ENCODE measurements at regions not wholly inside any gene's neighbourhood (a gene's known extent, or its start where the extent isn't known, plus 50 kb on each side); places are given as distances from the start of the nearest gene placed in this dataset.

DNA sequence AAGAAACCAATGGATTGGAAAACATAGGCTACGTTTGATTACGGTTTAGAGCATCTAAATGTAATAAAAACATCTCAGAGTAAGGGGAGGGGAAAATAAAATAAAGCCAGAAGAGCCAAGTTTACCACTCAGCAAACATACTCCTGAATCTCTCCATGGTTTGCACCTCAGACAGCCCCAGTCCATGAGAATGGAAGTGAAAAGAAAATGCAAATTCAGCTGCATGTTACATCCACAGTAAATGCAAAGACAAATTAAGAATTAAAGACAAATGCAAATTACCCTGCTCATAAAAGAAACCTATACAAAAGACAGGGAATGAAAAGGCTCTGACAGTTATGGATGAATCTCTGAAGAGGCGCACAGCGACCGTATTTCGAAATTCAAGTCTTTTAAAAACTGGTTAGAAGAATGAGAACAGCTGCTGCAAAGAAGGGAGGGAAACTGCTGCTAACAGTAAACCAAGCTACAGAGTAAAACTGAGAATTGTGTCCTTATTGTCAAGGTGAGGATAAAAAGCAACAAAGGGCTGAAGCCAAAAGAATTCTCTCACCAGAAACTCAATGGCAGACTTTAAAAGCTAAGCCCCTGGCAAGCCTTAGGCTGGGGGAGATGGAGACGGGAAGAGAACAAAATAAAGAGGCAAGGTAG is 197.9 kb upstream of the ACVR2A start:
- no peak for DNase-seq

GRCh38 chr2:147644491-147644890 is 200.3 kb upstream of the ACVR2A start:
- no peak for DNase-seq

GRCh38 chr2:147642765-147643164 is 202.1 kb upstream of the ACVR2A start:
- DNase-seq: no peak

DNA sequence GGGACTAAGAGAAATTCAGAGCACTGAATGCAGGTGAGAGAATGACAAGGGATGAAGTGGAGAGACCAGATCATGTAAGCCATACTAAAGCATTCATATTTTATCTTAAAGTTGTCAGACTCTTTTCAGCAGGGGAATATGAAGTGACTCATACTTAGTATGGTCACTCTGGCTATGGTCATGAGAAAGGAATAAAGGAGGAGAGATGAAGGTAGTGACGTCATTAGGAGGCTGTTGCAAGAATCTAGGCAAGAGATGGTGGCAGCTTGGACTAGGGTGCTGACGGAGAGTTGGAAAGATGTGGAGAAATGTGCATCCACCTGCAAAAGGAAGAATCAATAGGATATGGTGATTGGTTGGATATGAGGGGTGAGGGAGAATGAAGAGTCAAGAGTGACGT is 203.2 kb upstream of the ACVR2A start:
- DNase-seq: peak; percentile 40

DNA sequence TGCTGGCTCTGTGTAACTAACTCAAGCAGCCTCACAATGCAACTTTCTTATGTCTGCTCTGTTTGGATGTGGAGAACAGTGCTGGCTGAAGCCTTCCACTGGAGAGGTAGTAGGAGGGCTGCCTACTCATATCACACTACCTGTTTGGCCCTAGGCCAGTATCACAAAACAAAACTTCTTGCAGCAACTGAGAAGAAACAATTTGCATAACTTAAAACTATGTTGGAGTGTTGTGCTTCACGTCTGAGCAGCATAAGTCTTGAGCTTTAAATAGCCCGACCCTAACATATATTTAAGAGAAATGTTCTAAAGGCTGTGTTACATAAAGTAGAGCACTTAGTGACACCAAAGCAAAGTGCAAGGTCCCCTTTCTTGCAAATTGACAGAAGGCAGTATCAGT is 204.9 kb upstream of the ACVR2A start:
- no peak for DNase-seq

DNA sequence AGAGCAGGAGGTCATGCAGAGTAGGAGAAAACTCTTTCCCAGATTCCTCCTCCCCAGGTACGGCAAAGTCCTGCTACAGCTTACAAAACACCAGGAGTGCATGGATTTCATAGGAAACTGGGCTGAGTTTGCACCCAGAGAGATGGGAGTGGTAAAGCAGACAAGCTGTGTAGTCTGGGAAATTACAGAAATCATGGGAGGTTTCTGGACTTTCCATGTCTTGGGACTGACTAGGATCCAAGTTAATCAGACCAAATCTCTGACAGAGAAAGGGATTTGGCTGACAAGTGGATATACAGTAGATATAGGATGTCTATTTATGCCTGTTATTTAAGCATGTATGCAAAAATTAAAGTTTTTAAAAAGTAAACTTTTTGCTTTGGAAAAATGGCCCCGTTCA is 205.4 kb upstream of the ACVR2A start:
- no peak for DNase-seq

GRCh38 chr2:147636886-147637285 is 207.9 kb upstream of the ACVR2A start:
- no peak for DNase-seq

DNA sequence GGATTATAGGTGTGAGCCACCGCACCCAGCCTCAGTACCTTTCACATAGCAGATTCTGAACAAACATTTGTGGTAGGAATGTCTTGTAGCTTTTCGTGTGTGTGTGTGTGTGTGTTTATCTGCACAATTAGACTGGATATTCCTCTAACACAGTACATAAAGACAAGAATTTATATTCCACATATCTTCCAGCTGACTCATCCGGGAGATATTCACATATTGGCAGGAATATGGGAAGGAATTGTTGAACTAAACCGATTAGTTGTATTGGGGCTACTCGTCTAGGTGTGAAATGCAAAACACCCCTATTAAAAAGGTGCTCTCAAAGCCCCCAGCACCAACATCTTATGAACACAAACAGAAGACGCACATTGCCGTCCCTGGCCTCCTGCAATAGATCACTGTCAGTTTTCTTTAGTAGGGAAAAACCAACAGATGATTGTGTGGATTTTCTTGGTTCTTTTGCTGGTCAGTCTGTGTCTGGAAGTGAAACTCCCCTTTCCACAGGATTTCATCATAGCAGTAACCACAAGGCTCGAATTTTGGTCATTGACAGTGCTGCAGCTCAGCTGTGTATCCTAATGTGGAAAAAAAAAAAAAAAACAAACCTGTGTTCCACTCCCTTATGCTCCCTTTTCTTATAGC is 208.5 kb upstream of the ACVR2A start:
- peak; percentile 86 for DNase-seq

- DNase-seq: no peak
Observed at GRCh38 chr2:147634826-147635225, 210.0 kb upstream of the ACVR2A start.

- DNase-seq: peak; percentile 60
Observed at GRCh38 chr2:147632198-147632597, 212.6 kb upstream of the ACVR2A start.

DNA sequence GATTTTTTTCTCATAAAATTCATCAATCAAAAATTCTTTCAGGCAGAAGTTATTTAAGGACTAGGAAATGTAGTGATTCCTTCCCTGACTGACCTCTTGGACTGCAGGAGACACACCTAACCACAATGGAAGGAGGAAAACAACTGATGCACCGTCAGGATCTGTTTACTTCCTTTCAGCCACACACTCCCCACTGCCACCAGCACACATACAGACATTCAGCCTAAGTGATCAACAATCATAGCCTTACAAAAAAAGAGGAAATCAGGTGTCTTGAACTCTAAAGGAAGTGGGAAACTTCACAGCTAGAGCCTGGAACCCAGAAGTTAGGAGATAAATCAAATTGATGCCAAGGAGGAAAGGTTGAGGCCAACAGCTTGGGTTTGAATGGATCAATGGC is 213.5 kb upstream of the ACVR2A start:
- DNase-seq: no peak

GRCh38 chr2:147630585-147630984 is 214.2 kb upstream of the ACVR2A start:
- no peak for DNase-seq

- DNase-seq: peak; percentile 20
Observed at GRCh38 chr2:147628971-147629421, 215.8 kb upstream of the ACVR2A start.

DNA sequence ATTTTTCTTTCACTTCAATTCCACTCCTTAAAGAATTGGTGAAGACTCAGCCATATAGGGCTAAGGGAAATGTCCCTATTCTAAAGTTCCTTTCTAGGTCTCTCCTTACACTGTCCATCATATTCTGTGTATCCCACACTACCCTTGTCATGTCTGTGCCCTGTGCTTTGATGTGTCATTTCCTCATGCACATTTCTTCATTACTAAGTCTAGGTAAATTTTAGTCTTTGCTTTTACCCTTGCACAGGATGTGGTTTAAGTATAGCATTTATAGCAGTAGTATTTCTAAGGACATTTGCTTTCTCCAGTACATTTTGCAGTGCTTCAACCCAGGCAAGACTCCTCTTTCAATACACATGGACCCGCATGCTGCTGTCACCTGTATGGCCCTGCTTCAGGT is 221.5 kb upstream of the ACVR2A start:
- DNase-seq: peak; percentile 16

GRCh38 chr2:147621656-147622197 is 223.1 kb upstream of the ACVR2A start:
- no peak for DNase-seq

DNA sequence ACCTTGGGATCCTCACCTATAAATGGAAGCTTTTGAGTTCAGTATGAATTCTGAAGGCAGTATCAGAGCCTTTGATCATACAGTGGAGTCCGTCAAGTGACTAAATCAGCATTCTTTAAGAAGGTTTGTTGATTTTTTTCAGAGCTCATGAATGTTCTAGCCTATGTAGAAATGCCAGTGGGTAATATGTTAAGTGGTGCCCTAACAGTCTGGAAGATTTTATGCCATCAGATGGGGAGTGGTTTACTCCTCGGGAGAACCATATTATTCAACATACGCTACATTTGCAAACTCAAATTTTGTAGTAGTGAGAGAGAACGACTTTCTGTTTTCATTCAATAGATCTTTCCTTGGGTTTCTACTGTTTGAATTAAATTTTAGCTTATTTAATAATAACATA is 225.0 kb upstream of the ACVR2A start:
- DNase-seq: no peak

- no peak for DNase-seq
Observed at GRCh38 chr2:147615726-147616125, 229.1 kb upstream of the ACVR2A start.

DNA sequence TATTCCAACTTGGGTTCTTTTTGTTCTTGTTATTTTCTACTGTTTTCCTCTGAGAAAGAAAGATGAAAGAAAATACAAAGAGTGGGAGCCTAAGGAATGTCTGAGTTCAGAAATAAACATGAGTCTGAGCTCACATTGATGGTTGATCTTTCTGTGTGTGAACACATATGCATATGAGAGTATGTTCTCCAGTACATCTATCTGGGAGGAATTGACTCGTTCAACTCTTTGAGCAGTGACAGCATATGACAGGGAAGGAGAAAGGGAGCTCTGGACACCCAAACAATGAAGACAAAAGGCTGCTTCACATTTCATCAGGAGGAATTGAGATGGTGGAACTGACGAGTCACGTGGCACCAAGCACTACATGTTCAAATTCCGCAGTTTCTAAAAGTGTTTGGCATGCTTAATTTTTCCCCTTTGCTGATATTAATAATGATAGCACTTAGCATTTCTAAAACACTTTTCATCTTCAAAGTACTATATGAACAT is 229.8 kb upstream of the ACVR2A start:
- no peak for DNase-seq

DNA sequence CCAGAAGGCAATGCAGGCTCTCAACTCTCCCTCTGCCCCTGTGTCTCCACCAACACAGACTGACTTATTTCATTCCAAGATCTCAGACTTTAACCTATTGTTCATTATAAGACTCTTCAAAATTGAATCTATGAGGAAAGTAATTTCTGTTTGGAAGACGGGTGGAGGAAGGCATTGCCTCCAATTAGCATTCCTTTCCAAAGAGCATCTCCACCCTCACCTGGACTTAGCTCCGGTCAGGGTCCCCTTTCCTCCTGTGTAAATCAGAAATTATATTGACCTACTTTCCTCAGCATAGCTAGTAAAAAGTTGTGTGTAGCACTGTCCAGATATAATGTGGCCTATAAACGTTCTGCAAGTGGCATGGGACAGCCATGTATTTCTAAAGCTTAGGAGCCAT is 230.4 kb upstream of the ACVR2A start:
- DNase-seq: no peak

GRCh38 chr2:147610496-147611040 is 234.3 kb upstream of the ACVR2A start:
- no peak for DNase-seq

DNA sequence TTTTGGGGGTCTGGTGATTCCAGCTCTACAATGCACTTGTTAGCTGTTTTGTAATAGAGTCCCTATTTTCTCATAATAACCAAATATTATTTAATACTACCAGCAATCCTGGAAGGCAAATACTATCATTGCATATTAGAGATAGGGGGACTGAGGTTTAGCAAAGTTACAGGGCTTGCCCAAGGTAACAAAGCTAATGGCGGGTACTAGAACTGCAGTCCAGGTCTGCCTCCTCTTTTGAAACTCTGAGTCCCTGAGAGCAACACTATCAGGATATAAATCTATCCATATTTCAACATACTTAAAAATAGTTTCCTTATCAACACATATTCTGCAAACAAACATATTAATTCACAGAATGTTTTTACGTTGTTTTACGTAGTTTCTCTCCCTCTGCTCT is 235.5 kb upstream of the ACVR2A start:
- DNase-seq: no peak

GRCh38 chr2:147607379-147607778 is 237.4 kb upstream of the ACVR2A start:
- peak; percentile 5 for DNase-seq

DNA sequence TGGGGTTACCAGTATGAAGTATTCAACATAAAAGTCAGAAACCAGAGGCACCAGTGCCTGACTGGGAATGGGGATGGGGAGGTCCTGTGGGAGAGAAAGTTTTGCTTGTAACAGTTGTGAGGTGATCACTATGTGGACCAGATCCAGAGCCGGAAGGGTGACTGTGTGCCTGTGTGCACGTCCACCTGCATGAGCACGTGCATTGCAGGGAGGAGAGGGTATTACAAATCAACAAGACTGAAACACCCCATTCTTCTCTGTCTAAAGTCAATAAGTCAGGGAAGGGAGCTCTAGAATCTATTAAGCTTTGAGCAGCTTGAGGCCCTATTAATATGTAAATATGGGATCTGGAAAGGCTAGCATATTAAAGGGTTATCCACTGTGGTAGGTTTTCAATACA is 241.0 kb upstream of the ACVR2A start:
- no peak for DNase-seq

DNA sequence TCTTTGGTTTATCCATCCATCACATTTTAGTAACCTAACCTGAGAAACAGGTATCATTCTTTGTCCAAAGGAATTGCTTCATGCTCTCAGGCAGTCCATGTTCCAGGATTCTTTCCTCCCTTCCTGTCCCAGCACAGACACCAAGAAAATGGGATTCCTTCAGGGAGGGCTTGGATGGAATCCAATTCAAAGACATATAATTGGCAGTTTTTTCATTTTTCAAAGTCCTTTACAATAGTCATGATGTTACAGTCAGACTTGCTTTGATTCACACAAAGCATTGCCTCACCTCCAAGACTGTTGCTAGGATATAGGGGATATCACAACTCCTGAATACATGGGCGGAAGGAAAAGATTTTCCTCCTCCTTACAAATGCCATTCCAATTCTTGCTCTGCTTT is 241.4 kb upstream of the ACVR2A start:
- no peak for DNase-seq
